ENCODE measurements at regions not wholly inside any gene's neighbourhood (a gene's known extent, or its start where the extent isn't known, plus 50 kb on each side); places are given as distances from the start of the nearest gene placed in this dataset.

DNA sequence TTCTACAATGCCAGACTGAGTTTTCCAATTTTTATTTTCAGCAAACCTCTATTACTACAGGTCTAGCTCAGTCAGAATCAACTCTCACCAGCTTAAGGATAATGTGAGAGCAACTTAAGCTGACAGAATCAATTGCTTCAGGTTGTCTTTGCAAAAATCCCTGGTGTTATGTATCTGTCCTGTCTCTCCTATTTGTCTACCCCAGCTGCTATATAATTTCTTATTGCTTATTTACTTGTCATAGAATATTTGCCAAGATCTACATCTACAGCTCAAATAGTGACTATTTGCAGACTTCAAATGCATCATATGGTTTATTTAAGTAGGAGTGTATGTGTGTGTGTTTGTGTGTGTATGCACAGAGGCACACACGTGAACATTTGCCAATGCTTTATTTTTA, 54.1 kb downstream of the FOXG1 start:
- ATAC-seq (no peak), DNase-seq (ENCODE audit: low spot score) (no peak)
- no peak overlapping the region for H3K27ac Mint-ChIP-seq
- no peak overlapping the region for H3K4me3 Mint-ChIP-seq
- H3K36me3 Mint-ChIP-seq: peaks cover 9% of the 10 kb centered on the region
- no peaks in the 10 kb centered on the region for H3K27me3 Mint-ChIP-seq (ENCODE audit: low read depth)
- H3K9me3 Mint-ChIP-seq: peaks cover 16% of the 10 kb centered on the region
- CTCF ChIA-PET: no interaction called here
- no peak for TF ChIP-seq TEAD1 (CRISPR knock-in tag; IDR thresholded peaks at IDR 0.05)
- no peak for TF ChIP-seq TEAD4 (CRISPR knock-in tag; IDR thresholded peaks at IDR 0.05)
- no peak for TF ChIP-seq CREM (CRISPR knock-in tag; IDR thresholded peaks at IDR 0.05)
- TF ChIP-seq EMX1 (CRISPR knock-in tag; IDR thresholded peaks at IDR 0.05): no peak
- no peak for TF ChIP-seq NR3C1 (CRISPR knock-in tag; conservative IDR thresholded peaks at IDR 0.05; ENCODE audit: low read depth)
- TF ChIP-seq IRF2 (CRISPR knock-in tag; IDR thresholded peaks at IDR 0.05; ENCODE audit: borderline replicate concordance, low read depth): no peak
- TF ChIP-seq GRHL2 (CRISPR knock-in tag; IDR thresholded peaks at IDR 0.05; ENCODE audit: insufficient replicate concordance, severe bottlenecking): no peak
- TF ChIP-seq ZNF232 (CRISPR knock-in tag; IDR thresholded peaks at IDR 0.05): no peak
- TF ChIP-seq, protein P1, sequence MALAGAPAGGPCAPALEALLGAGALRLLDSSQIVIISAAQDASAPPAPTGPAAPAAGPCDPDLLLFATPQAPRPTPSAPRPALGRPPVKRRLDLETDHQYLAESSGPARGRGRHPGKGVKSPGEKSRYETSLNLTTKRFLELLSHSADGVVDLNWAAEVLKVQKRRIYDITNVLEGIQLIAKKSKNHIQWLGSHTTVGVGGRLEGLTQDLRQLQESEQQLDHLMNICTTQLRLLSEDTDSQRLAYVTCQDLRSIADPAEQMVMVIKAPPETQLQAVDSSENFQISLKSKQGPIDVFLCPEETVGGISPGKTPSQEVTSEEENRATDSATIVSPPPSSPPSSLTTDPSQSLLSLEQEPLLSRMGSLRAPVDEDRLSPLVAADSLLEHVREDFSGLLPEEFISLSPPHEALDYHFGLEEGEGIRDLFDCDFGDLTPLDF (CRISPR knock-in tag; IDR thresholded peaks at IDR 0.05): no peak
- no peak for TF ChIP-seq ZNF317 (CRISPR knock-in tag; IDR thresholded peaks at IDR 0.05; ENCODE audit: borderline replicate concordance, low read depth)
- POLR2A ChIA-PET: no interaction called here
- no peaks in the 10 kb centered on the region for H3K4me1 Mint-ChIP-seq

DNA sequence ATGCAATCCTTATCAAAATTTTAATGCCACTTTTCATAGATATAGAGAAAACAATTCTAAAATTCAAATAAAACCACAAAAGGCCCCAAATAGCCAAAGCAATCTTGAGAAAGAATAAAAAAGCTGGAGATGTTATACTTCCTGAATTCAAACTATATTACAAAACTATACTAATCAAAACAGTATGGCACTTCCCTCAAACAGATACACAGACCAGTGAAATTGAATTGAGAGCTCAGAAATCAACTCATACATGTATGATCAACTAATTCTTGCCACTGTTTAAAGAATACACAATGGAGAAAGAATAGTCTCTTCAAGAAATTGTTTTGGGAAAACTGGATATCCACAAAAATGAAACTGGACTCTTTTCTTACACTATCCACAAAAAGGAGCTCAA, 55.4 kb downstream of the FOXG1 start:
- Mint-ChIP-seq H3K27ac (no peak overlapping the region), H3K4me3 (no peak overlapping the region), H3K4me1 (no peaks in the 10 kb centered on the region), H3K9me3 (peaks cover 16% of the 10 kb centered on the region), H3K27me3 (ENCODE audit: low read depth) (peaks cover 2% of the 10 kb centered on the region; the same call in 1 of the 2 replicates), H3K36me3 (peaks cover 9% of the 10 kb centered on the region)
- CTCF ChIA-PET: no interaction called here
- TF ChIP-seq ZNF138 (CRISPR knock-in tag; conservative IDR thresholded peaks at IDR 0.05) (no peak), GTF2I (CRISPR knock-in tag; conservative IDR thresholded peaks at IDR 0.05) (peak; percentile 31; the same call in 1 of the 2 replicates)
- POLR2A ChIA-PET: no interaction called here
- DNase-seq (ENCODE audit: low spot score) (no peak), ATAC-seq (no peak)

DNA sequence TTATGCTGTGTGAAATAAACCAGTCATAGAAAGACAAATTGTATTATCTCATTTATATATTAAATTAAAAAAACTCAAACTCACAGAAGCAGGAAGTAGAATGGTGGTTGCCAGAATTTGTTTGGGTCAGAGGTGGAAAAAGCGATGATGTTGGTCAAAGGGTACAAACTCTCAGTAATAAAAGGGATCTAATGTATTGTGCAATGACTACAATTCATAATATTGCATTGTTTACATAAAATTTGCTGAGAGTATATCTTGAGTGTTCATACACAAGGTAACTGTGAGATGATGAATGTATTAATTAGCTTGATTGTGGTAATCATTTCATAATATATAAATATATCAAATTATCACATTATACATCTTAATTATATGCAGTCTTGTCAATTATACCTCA, 56.7 kb downstream of the FOXG1 start:
- DNase-seq (ENCODE audit: low spot score): no peak
- POLR2A ChIA-PET: no interaction called here
- CTCF ChIA-PET: no interaction called here
- Mint-ChIP-seq H3K4me3 (no peak overlapping the region), H3K9me3 (peaks cover 16% of the 10 kb centered on the region), H3K36me3 (peaks cover 9% of the 10 kb centered on the region), H3K27ac (no peak overlapping the region), H3K4me1 (no peaks in the 10 kb centered on the region), H3K27me3 (ENCODE audit: low read depth) (peaks cover 2% of the 10 kb centered on the region; the same call in 1 of the 2 replicates)
- ATAC-seq: no peak
- no peak for TF ChIP-seq GABPB1 (CRISPR knock-in tag; IDR thresholded peaks at IDR 0.05)
- TF ChIP-seq CREB1 (CRISPR knock-in tag; IDR thresholded peaks at IDR 0.05): no peak
- TF ChIP-seq, protein P2, sequence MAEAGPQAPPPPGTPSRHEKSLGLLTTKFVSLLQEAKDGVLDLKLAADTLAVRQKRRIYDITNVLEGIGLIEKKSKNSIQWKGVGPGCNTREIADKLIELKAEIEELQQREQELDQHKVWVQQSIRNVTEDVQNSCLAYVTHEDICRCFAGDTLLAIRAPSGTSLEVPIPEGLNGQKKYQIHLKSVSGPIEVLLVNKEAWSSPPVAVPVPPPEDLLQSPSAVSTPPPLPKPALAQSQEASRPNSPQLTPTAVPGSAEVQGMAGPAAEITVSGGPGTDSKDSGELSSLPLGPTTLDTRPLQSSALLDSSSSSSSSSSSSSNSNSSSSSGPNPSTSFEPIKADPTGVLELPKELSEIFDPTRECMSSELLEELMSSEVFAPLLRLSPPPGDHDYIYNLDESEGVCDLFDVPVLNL (CRISPR knock-in tag; IDR thresholded peaks at IDR 0.05; ENCODE audit: borderline replicate concordance, low read depth): no peak

DNA sequence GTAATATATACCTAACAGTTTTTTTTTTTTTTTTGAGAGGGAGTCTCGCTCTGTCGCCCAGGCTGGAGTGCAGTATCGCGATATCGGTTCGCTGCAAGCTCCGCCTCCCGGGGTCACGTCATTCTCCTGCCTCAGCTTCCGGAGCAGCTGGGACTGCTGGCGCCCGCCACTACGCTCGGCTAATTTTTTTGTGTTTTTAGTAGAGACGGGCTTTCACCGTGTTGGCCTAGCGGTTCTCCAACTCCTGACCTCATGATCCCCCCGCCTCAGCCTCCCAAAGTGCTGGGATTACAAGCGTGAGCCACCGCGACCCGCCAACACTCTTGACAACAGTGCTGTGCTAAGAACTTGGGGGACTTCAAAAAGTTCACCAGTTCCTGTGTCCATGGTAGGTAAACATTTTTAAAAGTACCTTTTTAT, 63.5 kb downstream of the FOXG1 start:
- Mint-ChIP-seq H3K4me1 (no peaks in the 10 kb centered on the region), H3K27ac (no peak overlapping the region), H3K9me3 (peaks cover 4% of the 10 kb centered on the region; the same call in 1 of the 2 replicates), H3K36me3 (no peaks in the 10 kb centered on the region), H3K27me3 (ENCODE audit: low read depth) (peaks cover 2% of the 10 kb centered on the region; the same call in 1 of the 2 replicates), H3K4me3 (no peak overlapping the region)
- POLR2A ChIA-PET: no interaction called here
- ATAC-seq (no peak), DNase-seq (ENCODE audit: low spot score) (no peak)
- CTCF ChIA-PET: interaction anchor here (0.6 kb wide), 1 partner anchor 119 kb away, joined by 3 read pairs; no protein-coding TSS in a partner anchor
- no peak for TF ChIP-seq TEAD4 (CRISPR knock-in tag; IDR thresholded peaks at IDR 0.05)
- no peak for TF ChIP-seq JUN (CRISPR knock-in tag; IDR thresholded peaks at IDR 0.05)
- no peak for TF ChIP-seq NR3C1 (CRISPR knock-in tag; conservative IDR thresholded peaks at IDR 0.05; ENCODE audit: low read depth)
- TF ChIP-seq MYBL2 (CRISPR knock-in tag; IDR thresholded peaks at IDR 0.05): no peak
- TF ChIP-seq NFE2L1 (CRISPR knock-in tag; IDR thresholded peaks at IDR 0.05): no peak
- TF ChIP-seq ZNF317 (CRISPR knock-in tag; IDR thresholded peaks at IDR 0.05; ENCODE audit: borderline replicate concordance, low read depth): no peak
- TF ChIP-seq, protein P3, sequence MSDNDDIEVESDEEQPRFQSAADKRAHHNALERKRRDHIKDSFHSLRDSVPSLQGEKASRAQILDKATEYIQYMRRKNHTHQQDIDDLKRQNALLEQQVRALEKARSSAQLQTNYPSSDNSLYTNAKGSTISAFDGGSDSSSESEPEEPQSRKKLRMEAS (CRISPR knock-in tag; IDR thresholded peaks at IDR 0.05): no peak
- no peak for TF ChIP-seq GTF2I (CRISPR knock-in tag; conservative IDR thresholded peaks at IDR 0.05)
- TF ChIP-seq, protein P4, sequence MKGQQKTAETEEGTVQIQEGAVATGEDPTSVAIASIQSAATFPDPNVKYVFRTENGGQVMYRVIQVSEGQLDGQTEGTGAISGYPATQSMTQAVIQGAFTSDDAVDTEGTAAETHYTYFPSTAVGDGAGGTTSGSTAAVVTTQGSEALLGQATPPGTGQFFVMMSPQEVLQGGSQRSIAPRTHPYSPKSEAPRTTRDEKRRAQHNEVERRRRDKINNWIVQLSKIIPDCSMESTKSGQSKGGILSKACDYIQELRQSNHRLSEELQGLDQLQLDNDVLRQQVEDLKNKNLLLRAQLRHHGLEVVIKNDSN (CRISPR knock-in tag; IDR thresholded peaks at IDR 0.05): no peak
- no peak for TF ChIP-seq FOXJ3 (CRISPR knock-in tag; IDR thresholded peaks at IDR 0.05; ENCODE audit: borderline replicate concordance)

All from WTC11 (cell line).